Umbilical cord (tissue), 1 donor: ENCODE measurements at regions not wholly inside any gene's neighbourhood (a gene's known extent, or its start where the extent isn't known, plus 50 kb on each side); places are given as distances from the start of the nearest gene placed in this dataset.
A peak's percentile ranks its signal among the peaks of the same experiment; 100 is the strongest.
"Not testable (repeated sequence)": the region's sequence is repeated elsewhere in the genome, so short reads cannot be mapped to it uniquely, and the experiment has no call there.

Source experiments
- DNase-seq: peaks from one replicate; pipeline ENCODE4 v3.0.0-alpha.2; 2015; ENCODE audit warnings: low spot score

DNA sequence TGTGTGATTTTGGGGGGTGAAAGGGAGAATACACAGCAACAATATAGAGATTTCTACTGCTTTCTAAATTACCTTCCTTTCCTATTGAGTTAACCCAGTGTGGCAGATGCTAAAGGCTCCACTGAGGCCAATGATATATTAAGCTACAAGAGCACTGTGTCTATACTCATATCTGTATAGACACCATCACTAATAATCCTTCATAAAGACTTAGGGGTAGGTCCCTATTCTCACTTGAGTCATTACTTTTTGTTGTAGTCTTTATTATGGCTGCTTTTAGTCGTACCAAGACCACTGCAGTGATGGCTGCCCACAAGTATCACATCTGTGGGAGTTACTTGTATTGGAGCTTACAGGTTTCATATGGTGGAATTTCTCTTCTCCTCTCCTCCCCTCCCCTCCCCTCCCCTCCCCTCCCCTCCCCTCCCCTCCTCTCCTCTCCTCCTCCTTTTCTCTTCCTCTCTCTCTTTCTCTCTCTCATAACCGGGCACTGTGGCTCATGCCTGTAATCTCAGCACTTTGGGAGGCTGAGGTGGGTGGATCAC is 637.6 kb downstream of the ADCYAP1 start:
- DNase-seq = no peak

DNA sequence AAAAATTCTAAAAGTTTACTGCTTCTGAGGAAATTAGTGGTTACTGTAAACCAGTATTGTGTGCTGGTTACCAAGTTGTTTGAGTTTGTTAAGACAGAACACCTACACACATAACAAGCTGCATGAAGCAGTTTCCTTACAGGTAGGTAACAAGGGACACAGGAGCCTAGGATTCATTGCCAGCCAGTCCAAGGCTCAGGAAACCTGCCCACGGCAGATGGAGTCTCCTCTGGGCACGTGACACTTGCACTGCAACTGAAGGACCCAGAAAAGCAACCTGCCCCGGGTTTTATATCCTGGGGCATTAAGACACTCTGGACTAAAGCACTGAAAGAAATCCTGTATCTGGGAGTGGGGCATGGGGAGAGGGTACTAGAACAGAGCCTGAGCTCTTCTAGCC is 639.3 kb downstream of the ADCYAP1 start:
- DNase-seq = no peak

DNA sequence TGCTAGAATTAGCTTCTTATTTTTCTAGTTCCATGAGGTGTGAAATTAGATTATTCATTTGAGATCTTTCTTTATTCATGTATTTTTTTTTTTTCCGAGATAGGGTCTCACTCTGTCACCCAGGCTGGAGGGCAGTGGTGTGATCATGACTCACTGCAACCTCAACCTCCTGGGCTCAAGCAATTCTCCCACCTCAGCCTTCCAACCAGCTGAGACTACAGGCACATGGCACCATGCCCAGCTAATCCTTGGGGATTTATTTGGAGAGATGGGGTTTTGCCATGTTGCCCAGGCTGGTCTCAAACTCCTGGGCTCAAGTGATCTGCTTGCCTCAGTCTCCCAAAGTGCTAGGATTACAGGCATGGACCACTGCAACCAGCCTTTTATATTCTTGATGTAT is 653.0 kb downstream of the ADCYAP1 start:
- not testable (repeated sequence) for DNase-seq

DNA sequence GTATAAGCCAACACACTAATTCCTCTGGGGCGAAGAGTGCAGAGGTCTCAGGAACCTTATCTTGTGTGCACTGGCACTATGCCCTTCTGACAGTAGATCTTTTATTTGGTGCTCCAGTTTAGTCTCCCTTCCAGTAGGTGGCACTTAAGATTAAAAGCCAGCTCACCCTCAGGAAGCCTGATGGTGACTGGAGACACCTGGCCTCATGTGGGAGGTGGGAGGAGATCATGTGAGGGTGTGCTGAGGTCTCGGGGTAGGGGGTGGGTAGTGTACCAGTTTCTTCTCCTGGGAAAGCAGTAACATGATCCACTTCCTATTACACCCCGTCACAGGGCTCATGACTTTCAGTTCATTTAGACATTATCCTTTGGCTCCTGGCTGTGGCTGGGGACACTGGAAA is 654.9 kb downstream of the ADCYAP1 start:
- no peak for DNase-seq

DNA sequence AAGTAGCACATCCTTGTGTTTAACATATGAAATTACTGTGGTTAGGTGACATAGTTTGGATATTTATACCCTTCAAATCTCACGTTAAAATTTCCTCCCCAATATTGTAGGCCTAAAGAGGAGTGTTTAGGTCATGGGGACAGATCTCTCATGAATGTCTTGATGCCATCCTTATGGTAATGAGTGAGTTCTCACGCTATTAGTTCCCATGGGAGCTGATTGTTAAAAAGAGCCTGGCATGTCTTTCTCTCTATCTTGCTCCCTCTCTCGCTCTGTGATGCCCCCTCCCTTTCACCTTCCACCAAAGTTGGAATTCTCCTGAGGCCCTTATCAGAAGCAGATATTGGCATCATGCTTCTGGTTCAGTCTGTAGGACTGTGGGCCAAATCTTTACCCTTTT is 660.1 kb downstream of the ADCYAP1 start:
- DNase-seq = no peak

DNA sequence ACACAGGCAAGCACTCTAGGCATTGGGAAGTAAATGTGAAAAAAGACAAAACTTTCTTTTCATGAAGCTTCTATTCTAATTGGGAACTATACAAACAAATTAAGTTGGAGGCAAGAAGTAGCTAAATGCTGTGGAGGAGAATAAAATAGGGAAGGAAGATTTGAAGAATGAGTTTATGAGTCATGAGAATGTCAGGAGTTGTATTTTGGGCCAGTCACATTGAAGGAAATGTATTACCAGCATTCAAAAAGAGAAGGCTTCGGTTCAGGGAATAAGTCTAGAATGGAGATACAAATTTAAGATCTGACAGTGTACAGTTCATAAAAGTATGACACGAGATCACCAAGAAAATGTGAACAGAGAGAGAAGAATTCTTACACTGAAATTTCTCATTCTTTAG is 666.5 kb downstream of the ADCYAP1 start:
- DNase-seq = no peak

DNA sequence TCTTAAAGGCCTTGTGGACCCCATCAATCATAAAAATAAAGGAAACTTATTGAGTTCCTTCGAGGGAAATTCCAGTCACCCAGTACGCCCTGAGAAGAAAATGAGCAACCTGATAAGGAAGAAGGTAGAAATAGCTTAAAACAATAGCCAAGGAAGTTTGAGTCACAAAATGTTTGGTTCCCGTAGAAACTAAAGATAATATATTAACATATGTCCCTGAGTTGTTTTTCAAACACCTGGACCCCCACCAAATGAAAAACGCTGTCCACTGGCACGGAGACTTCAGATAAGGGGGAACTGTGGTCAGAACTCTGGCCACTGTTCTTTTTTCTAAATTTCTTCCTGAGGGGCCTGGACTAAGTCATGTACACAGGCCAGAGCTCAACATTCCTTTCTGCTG is 669.1 kb downstream of the ADCYAP1 start:
- no peak for DNase-seq

DNA sequence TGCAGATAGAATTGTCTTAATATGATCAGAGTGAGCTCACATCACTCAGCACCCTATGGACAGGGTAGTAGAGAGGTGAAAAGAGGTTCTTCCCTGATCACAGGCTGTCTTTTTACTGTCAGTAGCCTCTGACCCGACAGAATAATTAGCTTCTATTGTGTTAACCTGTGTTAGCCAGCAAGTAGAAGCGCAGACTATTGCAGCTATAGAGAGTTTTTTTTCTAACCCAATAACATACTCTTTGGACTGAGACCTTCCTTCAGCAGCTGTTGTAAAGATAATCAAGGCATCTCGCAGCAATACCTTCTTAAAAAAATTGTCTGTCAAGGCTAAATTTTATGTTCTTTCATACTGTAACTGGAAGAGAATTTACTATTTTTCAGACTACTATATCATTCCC is 670.4 kb downstream of the ADCYAP1 start:
- no peak for DNase-seq

DNA sequence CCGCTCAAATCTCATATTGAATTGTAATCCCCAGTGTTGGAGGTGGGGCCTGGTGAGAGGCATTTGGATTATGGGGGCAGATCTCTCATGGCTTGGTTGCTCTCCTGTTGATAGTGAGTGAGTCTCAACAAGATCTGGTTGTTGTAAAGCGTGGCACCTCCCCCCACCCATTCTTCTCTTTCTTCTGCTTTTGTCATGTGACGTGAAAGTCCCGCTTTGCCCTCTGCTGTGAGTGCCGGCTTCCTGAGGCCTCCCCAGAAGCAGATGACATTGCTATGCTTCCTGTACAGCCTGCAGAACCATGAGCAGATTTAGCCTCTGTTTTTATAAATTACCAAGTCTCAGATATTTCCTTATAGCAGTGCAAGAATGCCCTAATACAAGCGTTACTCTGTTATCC is 673.8 kb downstream of the ADCYAP1 start:
- DNase-seq = no peak

DNA sequence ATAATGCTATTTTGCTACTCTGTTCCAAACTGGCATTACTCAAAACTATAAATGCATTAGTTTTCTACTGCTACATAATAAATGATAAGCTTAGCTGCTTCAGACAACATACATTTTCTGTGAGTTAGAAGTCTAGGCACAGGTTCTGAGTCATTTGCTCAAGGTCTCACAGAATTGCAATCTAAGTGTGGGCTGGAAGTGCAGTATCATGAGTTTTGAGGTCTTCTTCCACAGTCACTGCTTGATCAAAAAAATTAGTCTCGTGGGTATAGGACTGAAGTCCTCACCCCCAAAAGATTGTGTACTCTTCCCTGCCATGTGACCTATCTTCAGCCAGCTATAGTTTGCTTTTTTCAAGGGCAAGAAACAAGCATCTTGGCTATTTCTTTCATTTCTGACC is 676.9 kb downstream of the ADCYAP1 start:
- no peak for DNase-seq

DNA sequence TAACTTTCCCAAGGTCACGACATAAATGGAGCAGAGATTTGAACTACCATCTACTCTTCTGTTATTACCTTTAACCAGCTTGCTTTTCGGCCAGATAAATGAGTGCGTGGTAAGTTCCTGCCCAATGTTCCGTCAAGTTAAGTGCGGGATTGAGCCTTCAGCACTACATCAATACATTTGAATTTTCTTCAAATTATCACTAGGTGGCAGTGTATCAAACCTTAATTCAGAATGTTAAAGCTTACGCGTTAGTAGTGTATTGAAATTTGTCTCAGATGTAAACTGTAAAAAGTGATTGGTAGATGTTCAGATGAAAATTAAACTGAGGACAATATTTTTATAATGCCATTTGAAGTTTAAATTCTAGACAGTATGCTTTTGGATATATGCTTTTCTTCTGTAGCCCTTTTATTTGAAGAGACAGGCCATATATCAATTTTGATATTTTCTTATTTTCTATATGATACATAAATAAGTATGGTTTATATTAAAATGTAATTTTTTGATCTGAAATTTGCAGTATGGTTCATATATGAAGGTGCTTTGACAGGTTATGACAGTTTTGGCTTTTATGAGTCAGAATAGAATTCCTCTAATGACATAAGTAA is 681.3 kb downstream of the ADCYAP1 start:
- DNase-seq = peak; percentile 30

DNA sequence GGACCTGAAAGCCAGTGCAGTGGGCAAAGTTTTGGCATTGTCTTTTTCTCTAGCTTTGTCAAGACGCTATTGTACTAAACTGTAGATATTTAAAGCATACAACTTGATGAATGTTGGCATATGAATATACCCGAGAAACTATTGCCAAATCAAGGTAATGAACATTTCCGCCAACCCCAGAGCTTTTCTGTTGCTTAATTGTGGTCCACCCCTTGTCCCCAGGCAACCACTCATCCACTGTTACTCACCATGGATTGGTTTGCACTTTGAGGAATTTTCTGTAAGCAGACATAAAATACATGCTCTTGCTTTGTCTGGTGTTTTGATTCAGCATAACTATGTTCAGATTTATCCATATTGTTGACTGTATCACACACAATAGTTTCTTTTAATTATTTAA is 688.4 kb downstream of the ADCYAP1 start:
- no peak for DNase-seq

DNA sequence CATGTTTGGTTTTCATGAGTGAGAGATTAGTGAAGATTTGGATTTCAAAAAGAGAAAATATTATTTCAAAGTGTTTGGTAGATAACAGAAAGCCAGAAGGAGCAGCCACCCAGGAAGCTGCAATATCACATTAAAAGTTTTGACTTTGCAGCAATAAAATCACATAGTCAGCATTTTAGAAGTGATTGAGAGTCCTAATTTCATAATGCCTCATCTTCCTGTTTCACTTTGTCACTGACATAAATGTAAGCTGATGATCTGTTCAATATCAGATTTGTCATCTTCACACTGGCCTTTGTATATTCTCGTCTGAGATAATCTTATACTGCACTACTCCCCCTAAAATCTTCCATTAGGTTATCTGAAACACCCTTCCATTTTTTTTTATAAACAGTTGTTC is 690.5 kb downstream of the ADCYAP1 start:
- DNase-seq = peak; percentile 10

DNA sequence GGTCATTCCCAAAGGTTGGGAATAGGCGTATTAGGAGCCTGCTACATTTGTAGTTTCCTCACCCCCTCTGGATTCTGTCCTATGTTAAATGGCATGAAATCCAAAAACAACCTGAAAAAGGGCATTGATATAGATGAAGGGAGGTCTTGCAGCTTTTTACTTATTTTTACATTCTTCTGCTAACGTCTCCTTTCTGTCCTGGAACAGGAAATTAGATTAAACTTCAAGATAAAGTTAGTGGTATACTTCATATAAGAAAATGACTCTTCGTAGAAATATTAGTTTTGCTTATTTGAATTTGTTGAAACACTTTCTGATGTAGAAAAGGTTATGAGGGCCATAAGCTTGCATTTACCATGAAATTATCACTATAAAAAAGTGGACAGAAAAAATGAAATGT is 694.5 kb downstream of the ADCYAP1 start:
- no peak for DNase-seq

DNA sequence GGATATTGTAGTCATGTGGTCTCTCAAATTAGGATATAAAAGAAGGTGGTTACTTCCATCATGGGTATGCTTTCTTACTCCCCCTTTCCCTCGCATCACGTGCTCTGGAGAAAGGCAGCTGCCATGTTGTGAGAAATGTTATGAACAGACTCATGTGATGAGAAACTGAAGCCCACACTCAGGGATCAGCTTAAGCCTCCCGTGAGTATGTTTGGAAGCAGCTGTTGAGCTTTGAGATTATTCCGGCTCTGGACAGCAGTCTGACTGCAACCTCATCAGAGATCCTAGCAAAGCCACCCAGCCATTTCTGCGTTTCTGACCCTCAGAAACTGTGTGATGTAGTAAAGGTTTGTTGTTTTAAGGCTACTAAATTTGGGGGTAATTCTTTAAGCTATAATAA is 700.1 kb downstream of the ADCYAP1 start:
- DNase-seq = peak; percentile 5

DNA sequence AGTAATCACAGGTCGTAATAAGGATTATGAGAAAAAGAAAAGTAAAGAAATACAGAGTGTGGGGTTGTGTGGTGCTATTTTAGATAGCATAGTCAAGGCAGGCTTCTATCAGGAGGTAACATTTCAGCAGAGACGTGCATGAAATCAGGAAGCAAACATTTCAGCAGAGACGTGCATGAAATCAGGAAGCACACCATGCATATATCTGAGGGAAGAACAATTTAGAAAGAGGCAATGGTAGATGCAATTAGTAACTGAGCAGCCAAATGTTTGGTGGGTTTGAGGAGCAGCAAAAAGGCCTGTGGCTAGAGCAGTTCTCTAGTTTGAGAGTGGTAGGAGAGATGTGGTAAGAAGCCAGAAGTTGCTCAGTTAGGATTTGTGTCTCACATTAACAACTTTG is 713.7 kb downstream of the ADCYAP1 start:
- DNase-seq = no peak

DNA sequence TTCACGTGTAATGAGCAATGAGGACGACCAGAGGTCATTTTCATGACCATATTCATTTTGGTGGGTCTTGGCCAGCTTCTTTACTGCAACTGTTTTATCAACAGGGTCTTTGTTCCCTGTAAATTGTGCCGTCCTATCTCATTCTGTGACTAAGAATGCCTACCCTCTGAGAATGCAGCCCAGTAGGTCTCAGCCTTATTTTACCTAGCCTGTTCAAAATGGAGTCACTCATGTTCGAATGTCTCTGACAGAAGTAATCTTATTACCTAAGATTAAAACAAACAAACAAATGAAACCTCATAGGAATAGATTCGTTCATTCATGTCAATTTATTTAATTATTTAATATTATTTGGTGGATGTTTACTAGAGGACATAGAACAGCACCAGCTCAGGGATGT is 714.8 kb downstream of the ADCYAP1 start:
- no peak for DNase-seq

DNA sequence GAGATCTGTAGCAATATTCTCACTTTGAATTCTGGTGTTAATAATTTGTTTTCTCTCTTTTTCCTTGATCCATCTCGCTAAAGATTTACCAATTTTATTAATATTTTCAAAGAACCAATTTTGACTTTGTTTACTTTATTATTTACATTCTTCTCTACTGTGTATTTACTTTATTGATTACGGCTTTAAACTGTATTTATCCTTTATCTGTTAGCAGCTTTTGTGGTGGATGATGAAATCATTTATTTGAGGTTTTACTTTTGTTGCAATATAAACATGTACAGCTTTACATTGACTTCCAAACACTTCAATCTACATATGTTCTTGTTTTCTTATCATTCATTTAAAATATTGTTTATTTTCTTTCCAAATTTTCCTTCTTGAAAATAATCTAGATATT is 719.9 kb downstream of the ADCYAP1 start:
- no peak for DNase-seq

DNA sequence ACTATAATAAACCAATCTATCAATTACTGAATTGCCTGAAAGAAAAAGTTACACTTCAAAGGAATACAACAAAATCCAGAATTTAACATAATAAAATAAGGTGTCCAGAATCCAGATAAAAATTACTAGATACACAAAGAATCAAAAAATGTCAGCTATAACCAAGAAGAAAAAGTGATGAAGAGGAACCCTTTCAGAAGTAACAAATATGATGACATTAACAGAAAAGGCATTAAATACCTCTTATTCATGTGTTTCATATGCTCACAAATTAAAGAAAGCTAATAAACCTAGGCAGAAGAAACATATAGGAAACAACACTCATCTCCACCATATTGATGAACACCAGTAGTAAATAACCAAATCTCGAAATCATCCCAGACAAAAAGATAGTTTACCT is 722.8 kb downstream of the ADCYAP1 start:
- no peak for DNase-seq

DNA sequence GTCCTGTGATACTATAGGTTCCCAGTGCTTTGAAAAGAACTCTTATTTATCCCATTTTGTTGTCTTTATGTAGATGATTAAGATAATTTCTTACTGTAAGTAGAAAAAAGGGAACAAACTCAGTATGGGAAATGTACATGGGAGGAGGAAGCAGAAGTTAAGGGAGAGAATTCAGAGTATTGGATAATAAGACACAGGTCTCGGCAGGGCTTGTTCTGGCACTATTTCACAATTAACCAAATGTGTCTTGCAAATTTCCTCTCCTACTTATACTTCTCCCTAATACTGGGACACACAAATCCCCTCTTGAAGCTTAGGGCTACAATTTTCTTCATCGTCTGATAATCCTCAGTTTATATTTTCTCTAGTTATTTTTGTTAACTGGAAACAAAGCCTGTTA is 744.0 kb downstream of the ADCYAP1 start:
- DNase-seq = no peak

DNA sequence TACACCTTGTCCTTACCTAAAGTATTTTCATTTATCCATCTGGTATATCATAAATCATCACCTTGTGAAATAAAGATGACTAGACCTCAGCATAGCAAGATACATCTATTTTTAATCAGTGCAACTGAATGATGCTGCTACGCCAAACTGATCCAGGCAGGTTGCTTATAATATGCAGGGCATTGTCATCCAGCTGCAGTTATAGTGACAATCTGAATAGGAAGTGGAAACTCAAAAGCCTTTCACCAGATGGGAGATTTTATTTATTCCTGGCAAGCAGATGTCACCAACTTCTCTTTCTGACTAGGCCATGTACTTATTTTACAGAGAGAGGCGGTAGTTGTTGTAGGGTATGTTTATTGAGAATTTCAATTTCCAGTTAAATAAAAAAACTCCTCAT is 747.3 kb downstream of the ADCYAP1 start:
- no peak for DNase-seq

DNA sequence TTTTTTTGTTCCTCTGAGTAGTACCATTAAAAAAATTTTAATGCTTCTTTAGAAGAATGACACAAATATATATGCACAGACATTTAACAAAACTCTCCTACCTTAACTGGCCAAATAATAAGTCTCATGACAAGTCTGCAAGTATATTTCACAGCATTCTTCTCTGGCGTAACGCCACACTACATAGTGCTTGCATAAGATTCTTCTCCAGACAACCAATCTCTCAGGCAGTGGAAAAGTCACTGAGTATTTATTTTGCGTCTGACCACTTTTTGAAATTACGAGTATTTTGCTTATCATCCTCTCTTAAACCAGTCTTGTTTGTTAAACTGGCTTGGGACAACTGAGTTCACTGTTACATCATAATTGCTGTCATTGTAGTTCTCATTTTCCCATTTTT is 749.2 kb downstream of the ADCYAP1 start:
- no peak for DNase-seq

DNA sequence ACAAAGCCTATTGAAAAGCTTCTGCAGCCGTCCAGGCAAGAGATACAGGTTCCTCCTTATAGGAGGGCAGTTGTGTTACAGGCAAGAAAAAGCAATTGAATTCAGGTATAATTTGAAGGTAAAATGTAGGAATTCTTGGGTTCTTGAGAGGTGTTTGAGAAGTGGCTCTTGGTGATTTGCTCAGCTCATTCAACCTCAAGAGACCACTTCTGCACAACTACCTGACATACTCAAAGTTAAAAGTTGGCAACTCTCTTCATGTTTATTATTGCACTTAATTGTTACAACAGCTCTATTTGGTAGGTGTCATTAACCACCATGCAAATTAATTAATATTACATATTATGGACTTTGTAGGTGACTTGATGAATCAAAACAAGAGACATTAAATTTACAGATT is 753.2 kb downstream of the ADCYAP1 start:
- no peak for DNase-seq

DNA sequence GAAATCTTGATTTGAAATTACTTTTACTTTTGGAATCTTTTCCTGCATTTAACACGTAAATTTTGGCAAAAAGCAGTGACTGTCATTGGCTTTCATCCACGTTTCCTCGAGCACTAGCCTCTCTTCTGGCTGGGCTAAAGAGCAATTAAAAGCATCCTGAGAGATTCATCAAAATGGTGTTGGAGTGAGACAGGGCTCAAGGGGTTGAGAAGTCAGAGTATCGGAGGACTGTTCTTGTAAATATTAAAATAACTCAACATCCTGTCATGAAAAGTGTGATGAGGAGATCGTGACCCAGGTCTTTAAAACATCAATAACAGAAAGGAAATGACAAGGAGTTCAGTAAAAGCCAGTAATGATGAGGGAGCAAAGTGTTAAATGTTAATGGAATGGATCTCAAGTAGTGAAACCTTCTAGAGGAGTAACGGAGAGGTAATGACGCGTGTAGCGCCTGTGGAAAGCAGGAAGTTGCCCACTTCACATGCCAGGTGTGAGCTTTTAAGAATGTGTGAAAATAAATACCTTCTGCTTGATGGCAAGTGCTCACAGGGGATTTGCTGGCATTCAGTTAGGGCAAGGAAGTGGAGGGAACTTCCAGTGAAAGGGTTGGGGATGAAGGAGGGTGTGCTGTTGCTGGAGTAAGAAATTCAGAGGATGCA is 754.4 kb downstream of the ADCYAP1 start:
- no peak for DNase-seq
